ENCODE measurements at regions not wholly inside any gene's neighbourhood (a gene's known extent, or its start where the extent isn't known, plus 50 kb on each side); places are given as distances from the start of the nearest gene placed in this dataset.

DNA sequence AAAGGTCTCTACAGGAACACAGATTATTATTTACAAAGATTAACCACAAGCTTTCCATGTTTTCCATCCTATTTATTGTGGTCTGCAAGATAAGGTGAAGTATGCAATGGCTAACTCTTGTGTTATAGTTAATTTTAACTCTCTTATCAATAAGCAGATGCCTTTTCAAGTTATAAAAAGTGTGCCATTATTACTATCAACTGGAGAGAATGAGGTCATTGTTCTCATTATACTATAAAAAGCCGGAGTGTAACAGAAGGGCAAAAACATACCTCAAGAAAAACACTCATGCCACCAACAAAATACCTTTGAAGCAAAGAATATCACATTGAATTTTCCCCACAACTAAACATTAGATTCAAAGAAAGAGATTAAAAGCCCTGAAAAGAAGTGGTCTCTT lies 52.0 kb upstream of the SORBS2 start:
- no peaks in the 10 kb centered on the region for H3K9me3 ChIP-seq
- no peaks in the 10 kb centered on the region for H3F3A ChIP-seq (replicated peaks; ENCODE audit: insufficient read depth)
- no peak overlapping the region for H3K27ac ChIP-seq (ENCODE audit: low read depth in 2 of 2, low read length in 1 of 2)
- no peak overlapping the region for H3K4me3 ChIP-seq (ENCODE audit: low read depth in 2 of 2, low read length in 1 of 2)
- no peak overlapping the region for H3K9ac ChIP-seq
- WGBS (ENCODE audit: low lambda C conversion rate) = 80% methylated on average over 1 of the region's 1 CpG
- peaks cover 0 to 3% of the 10 kb centered on the region in 2 experiments; a peak in 2 of 4 replicates for H3K4me1 ChIP-seq (ENCODE audit: control insufficient read depth in 1 of 2, insufficient read depth in 2 of 2, low read depth in 1 of 2, low read length in 1 of 2)
- no peak for DNase-seq
- no peaks in the 10 kb centered on the region for H3K27me3 ChIP-seq (ENCODE audit: insufficient read depth)
- no peaks in the 10 kb centered on the region for H3K36me3 ChIP-seq (replicated peaks in 1 of 2; ENCODE audit: control insufficient read depth in 1 of 2, insufficient read depth in 2 of 2, low read length in 1 of 2)
- CTCF ChIA-PET = no interaction called here
- TF ChIP-seq JUND (IDR thresholded peaks at IDR 0.05) (no peak), EP300 (IDR thresholded peaks at IDR 0.05; ENCODE audit: borderline replicate concordance in 1 of 2, low read depth in 1 of 2, low read length in 1 of 2) (peak in 1 of 2 experiments; percentile 43; a peak in 1 of 4 replicates), TEAD4 (IDR thresholded peaks at IDR 0.05; ENCODE audit: borderline replicate concordance, insufficient read depth) (no peak)
- POLR2A ChIA-PET = no interaction called here
- no peaks in the 10 kb centered on the region for H3K9me2 ChIP-seq
- no peaks in the 10 kb centered on the region for H4K20me1 ChIP-seq (ENCODE audit: insufficient read depth)
- H3K79me2 ChIP-seq (ENCODE audit: insufficient read depth) = no peaks in the 10 kb centered on the region
- H2AFZ ChIP-seq (ENCODE audit: low read depth) = no peak overlapping the region
- H3K4me2 ChIP-seq = no peak overlapping the region

DNA sequence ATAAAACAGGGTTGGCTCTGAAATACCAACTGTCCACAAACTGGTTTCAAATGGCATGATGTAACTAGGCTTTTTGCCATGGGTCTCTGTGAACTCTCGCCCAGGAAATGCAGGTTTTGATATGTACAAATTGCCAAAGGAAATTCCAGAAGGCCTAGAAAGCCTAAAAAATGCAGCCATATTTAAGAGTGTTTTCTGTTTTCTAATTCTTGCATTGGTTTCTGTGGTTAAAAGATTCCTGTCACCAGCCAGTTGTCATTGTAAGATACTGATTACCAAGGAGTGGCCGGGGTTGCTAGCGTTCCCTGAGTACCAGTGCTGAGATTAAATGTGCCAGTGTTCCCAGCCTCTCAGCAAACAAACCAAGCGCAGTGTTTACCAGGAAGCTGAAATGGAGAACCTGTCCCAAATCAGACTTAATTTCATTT lies 53.9 kb upstream of the SORBS2 start:
- H3K79me2 ChIP-seq (ENCODE audit: insufficient read depth) = no peaks in the 10 kb centered on the region
- TF ChIP-seq, protein P1, sequence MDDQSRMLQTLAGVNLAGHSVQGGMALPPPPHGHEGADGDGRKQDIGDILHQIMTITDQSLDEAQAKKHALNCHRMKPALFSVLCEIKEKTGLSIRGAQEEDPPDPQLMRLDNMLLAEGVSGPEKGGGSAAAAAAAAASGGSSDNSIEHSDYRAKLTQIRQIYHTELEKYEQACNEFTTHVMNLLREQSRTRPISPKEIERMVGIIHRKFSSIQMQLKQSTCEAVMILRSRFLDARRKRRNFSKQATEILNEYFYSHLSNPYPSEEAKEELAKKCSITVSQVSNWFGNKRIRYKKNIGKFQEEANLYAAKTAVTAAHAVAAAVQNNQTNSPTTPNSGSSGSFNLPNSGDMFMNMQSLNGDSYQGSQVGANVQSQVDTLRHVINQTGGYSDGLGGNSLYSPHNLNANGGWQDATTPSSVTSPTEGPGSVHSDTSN (IDR thresholded peaks at IDR 0.05) = peak; percentile 29; the same call in 1 of the 2 replicates
- TF ChIP-seq NFIC (IDR thresholded peaks at IDR 0.05; ENCODE audit: borderline replicate concordance) (peak; percentile 28; the same call in 1 of the 2 replicates), EP300 (IDR thresholded peaks at IDR 0.05; ENCODE audit: borderline replicate concordance in 1 of 2, low read depth in 1 of 2, low read length in 1 of 2) (no peak)
- no peak overlapping the region for H3K4me2 ChIP-seq
- H3K9ac ChIP-seq = no peak overlapping the region
- peaks cover 0 to 13% of the 10 kb centered on the region in 2 experiments; a peak in 2 of 4 replicates for H3K4me1 ChIP-seq (ENCODE audit: control insufficient read depth in 1 of 2, insufficient read depth in 2 of 2, low read depth in 1 of 2, low read length in 1 of 2)
- no peaks in the 10 kb centered on the region for H3F3A ChIP-seq (replicated peaks; ENCODE audit: insufficient read depth)
- H3K9me3 ChIP-seq = no peaks in the 10 kb centered on the region
- 79% methylated on average over 4 of the region's 4 CpGs for WGBS (ENCODE audit: low lambda C conversion rate)
- ChIA-PET POLR2A (no interaction called here), CTCF (no interaction called here)
- H3K27me3 ChIP-seq (ENCODE audit: insufficient read depth) = no peaks in the 10 kb centered on the region
- H3K36me3 ChIP-seq (replicated peaks in 1 of 2; ENCODE audit: control insufficient read depth in 1 of 2, insufficient read depth in 2 of 2, low read length in 1 of 2) = no peaks in the 10 kb centered on the region
- H4K20me1 ChIP-seq (ENCODE audit: insufficient read depth) = no peaks in the 10 kb centered on the region
- no peaks in the 10 kb centered on the region for H3K9me2 ChIP-seq
- H2AFZ ChIP-seq (ENCODE audit: low read depth) = peak overlapping the region; percentile 46; the same call in 1 of the 2 replicates
- H3K4me3 ChIP-seq (ENCODE audit: low read depth in 2 of 2, low read length in 1 of 2) = no peak overlapping the region
- H3K27ac ChIP-seq (ENCODE audit: low read depth in 2 of 2, low read length in 1 of 2) = no peak overlapping the region; a peak in 1 of 4 replicates
- DNase-seq = no peak

DNA sequence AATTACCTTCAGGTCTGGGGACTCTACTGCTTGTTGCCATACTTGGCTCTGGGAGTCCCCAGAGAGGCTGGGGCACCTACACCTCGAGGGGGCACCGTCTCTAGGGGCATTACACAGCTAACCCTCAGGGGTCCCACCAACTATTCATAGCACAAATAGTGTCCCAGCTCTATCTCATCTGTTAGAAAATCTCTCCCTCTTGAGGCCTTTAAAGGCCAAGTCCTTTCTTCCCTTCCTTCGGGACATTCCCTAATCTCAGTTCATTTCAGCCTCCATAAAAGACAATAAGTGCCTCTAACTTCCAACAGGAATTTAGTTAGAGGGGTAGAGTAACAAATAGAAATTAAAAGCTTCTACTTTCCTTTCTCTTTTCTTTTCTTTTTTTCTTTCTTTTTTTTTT lies 55.8 kb upstream of the SORBS2 start:
- Histone ChIP-seq H3K4me3 (ENCODE audit: low read depth in 2 of 2, low read length in 1 of 2) (no peak overlapping the region), H3K27me3 (ENCODE audit: insufficient read depth) (no peaks in the 10 kb centered on the region), H3K9me2 (no peaks in the 10 kb centered on the region), H3K9ac (no peak overlapping the region), H4K20me1 (ENCODE audit: insufficient read depth) (no peaks in the 10 kb centered on the region), H3K27ac (ENCODE audit: low read depth in 2 of 2, low read length in 1 of 2) (no peak overlapping the region), H2AFZ (ENCODE audit: low read depth) (no peak overlapping the region), H3K4me2 (no peak overlapping the region), H3K9me3 (no peaks in the 10 kb centered on the region), H3K36me3 (replicated peaks in 1 of 2; ENCODE audit: control insufficient read depth in 1 of 2, insufficient read depth in 2 of 2, low read length in 1 of 2) (no peaks in the 10 kb centered on the region), H3K79me2 (ENCODE audit: insufficient read depth) (no peaks in the 10 kb centered on the region), H3F3A (replicated peaks; ENCODE audit: insufficient read depth) (no peaks in the 10 kb centered on the region), H3K4me1 (ENCODE audit: control insufficient read depth in 1 of 2, insufficient read depth in 2 of 2, low read depth in 1 of 2, low read length in 1 of 2) (peaks cover 0 to 23% of the 10 kb centered on the region in 2 experiments; a peak in 2 of 4 replicates)
- no peak for DNase-seq
- 80% methylated on average over 3 of the region's 3 CpGs for WGBS (ENCODE audit: low lambda C conversion rate)
- ChIA-PET CTCF (interaction anchor here (1.3 to 1.4 kb wide), 2 partner anchors 15 to 154 kb away, joined by 3 to 7 read pairs; no protein-coding TSS in a partner anchor), POLR2A (no interaction called here)
- TF ChIP-seq RAD21 (IDR thresholded peaks at IDR 0.05; ENCODE audit: low read length) (no peak), TCF12 (IDR thresholded peaks at IDR 0.05) (no peak), SMC3 (IDR thresholded peaks at IDR 0.05; ENCODE audit: low read depth, low read length) (no peak), GATA2 (CRISPR knock-in tag; IDR thresholded peaks at IDR 0.05) (no peak), MEF2A (IDR thresholded peaks at IDR 0.05; ENCODE audit: borderline replicate concordance, low read depth) (no peak)
- TF ChIP-seq, protein P2, sequence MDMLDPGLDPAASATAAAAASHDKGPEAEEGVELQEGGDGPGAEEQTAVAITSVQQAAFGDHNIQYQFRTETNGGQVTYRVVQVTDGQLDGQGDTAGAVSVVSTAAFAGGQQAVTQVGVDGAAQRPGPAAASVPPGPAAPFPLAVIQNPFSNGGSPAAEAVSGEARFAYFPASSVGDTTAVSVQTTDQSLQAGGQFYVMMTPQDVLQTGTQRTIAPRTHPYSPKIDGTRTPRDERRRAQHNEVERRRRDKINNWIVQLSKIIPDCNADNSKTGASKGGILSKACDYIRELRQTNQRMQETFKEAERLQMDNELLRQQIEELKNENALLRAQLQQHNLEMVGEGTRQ (IDR thresholded peaks at IDR 0.05; ENCODE audit: borderline replicate concordance, low read depth, low read length) = no peak
- TF ChIP-seq, protein P3, sequence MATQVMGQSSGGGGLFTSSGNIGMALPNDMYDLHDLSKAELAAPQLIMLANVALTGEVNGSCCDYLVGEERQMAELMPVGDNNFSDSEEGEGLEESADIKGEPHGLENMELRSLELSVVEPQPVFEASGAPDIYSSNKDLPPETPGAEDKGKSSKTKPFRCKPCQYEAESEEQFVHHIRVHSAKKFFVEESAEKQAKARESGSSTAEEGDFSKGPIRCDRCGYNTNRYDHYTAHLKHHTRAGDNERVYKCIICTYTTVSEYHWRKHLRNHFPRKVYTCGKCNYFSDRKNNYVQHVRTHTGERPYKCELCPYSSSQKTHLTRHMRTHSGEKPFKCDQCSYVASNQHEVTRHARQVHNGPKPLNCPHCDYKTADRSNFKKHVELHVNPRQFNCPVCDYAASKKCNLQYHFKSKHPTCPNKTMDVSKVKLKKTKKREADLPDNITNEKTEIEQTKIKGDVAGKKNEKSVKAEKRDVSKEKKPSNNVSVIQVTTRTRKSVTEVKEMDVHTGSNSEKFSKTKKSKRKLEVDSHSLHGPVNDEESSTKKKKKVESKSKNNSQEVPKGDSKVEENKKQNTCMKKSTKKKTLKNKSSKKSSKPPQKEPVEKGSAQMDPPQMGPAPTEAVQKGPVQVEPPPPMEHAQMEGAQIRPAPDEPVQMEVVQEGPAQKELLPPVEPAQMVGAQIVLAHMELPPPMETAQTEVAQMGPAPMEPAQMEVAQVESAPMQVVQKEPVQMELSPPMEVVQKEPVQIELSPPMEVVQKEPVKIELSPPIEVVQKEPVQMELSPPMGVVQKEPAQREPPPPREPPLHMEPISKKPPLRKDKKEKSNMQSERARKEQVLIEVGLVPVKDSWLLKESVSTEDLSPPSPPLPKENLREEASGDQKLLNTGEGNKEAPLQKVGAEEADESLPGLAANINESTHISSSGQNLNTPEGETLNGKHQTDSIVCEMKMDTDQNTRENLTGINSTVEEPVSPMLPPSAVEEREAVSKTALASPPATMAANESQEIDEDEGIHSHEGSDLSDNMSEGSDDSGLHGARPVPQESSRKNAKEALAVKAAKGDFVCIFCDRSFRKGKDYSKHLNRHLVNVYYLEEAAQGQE (IDR thresholded peaks at IDR 0.05; ENCODE audit: low read depth, low read length) = no peak
- TF ChIP-seq, protein P4, sequence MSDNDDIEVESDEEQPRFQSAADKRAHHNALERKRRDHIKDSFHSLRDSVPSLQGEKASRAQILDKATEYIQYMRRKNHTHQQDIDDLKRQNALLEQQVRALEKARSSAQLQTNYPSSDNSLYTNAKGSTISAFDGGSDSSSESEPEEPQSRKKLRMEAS (IDR thresholded peaks at IDR 0.05; ENCODE audit: low read depth) = no peak
